HCT116 (cell line): ENCODE measurements at regions not wholly inside any gene's neighbourhood (a gene's known extent, or its start where the extent isn't known, plus 50 kb on each side); places are given as distances from the start of the nearest gene placed in this dataset.

Source experiments
- ATAC-seq: fragments of 200-7000 bp; cut with Tn5 transposase; 2 replicates; pipeline ENCODE4 v1.9.1; 2020; ENCODE audit warnings: mild to moderate bottlenecking, moderate library complexity
- BruUV-seq: library from RNA; stranded (reverse); fragments of 400-500 nt; replicated peaks from 2 replicates; lab custom pipeline; 2021; lab: Mats Ljungman, UMichigan
- CTCF ChIA-PET: fragments of 300-600 bp; sonication (Branson Sonifier 250); formaldehyde crosslinking; loops from one replicate; lab custom pipeline; 2021; ENCODE audit warnings: antibody characterized with exemption; lab: Charles Lee
- POLR2A ChIA-PET: fragments of 300-600, 350-600 bp; sonication (Branson Sonifier 250); formaldehyde crosslinking; loops from one replicate; lab custom pipeline; 2021; ENCODE audit warnings: antibody characterized with exemption; lab: Charles Lee
- RAD21 ChIA-PET, 2 experiments: fragments of 300-600 bp; sonication (Branson Sonifier 250); formaldehyde crosslinking; loops; one replicate each; lab custom pipeline; 2023; ENCODE audit warnings: low total read pairs in 2 of 2; ENCODE audit not compliant: uncharacterized antibody in 2 of 2, unreplicated experiment in 2 of 2, low non-redundant PET in 1 of 2; lab: Charles Lee
- DNase-seq: peaks from one replicate; pipeline ENCODE4 v3.0.0-alpha.2; 2010; ENCODE audit warnings: low read depth, low spot score
- H2AFZ ChIP-seq: fragments of 200-600 bp; shearing (Covaris generic), sonication (generic); 2 replicates; pipeline ENCODE4 v1.6.1; 2017; ENCODE audit warnings: low read depth, mixed run types, mixed read lengths, antibody characterized with exemption, low read length; ENCODE audit not compliant: poor library complexity, severe bottlenecking
- H3K27ac ChIP-seq: 2 replicates; pipeline ENCODE4 v1.5.1; 2012; ENCODE audit warnings: low read depth, low read length
- H3K27me3 ChIP-seq: fragments of 200-600 bp; sonication (generic); 2 replicates; pipeline ENCODE4 v1.6.1; 2016; ENCODE audit warnings: mixed run types, low read length, mixed read lengths; ENCODE audit not compliant: insufficient read depth
- H3K36me3 ChIP-seq, 2 experiments: fragments of 200-500 bp in 1 of 2; fragments of 200-600 bp in 1 of 2; sonication (Bioruptor generic) in 1 of 2; sonication (generic) in 1 of 2; 2 replicates each; pipeline versions ENCODE4 v1.5.1 to v1.6.1; 2014 to 2016; ENCODE audit warnings: low read length in 2 of 2, inconsistent platforms in 1 of 2, mixed read lengths in 1 of 2, mixed run types in 1 of 2; ENCODE audit not compliant: insufficient read depth in 2 of 2, control insufficient read depth in 1 of 2
- H3K4me1 ChIP-seq, 2 experiments: fragments of 200-600 bp in 1 of 2; sonication (generic) in 1 of 2; 2 replicates each; pipeline versions ENCODE4 v1.5.1 to v1.6.1; 2012 to 2017; ENCODE audit warnings: low read length in 2 of 2, inconsistent platforms in 1 of 2, mild to moderate bottlenecking in 1 of 2, mixed read lengths in 1 of 2, mixed run types in 1 of 2, moderate library complexity in 1 of 2; ENCODE audit not compliant: insufficient read depth in 2 of 2, control insufficient read depth in 1 of 2
- H3K4me2 ChIP-seq: fragments of 200-600 bp; sonication (generic); 2 replicates; pipeline ENCODE4 v1.6.1; 2017; ENCODE audit warnings: mixed run types, low read length, mixed read lengths
- H3K4me3 ChIP-seq, 2 experiments: fragments of 200-600 bp in 1 of 2; sonication (generic) in 1 of 2; replicated peaks in 1 of 2; 2 replicates each; pipeline ENCODE4 v1.5.1; 2011 to 2016; ENCODE audit warnings: low read length in 2 of 2, control low read depth in 1 of 2, low read depth in 1 of 2, mild to moderate bottlenecking in 1 of 2, mixed read lengths in 1 of 2, mixed run types in 1 of 2
- H3K79me2 ChIP-seq: fragments of 200-600 bp; sonication (generic); 2 replicates; pipeline ENCODE4 v1.6.1; 2017; ENCODE audit warnings: mild to moderate bottlenecking, mixed run types, low read length, moderate library complexity, mixed read lengths; ENCODE audit not compliant: insufficient read depth
- H3K9ac ChIP-seq: fragments of 200-600 bp; sonication (generic); 2 replicates; pipeline ENCODE4 v1.6.1; 2016; ENCODE audit warnings: low read length, mixed read lengths
- H3K9me2 ChIP-seq: fragments of 200-600 bp; sonication (generic), shearing (Covaris generic); 2 replicates; pipeline ENCODE4 v1.6.1; 2017; ENCODE audit warnings: mixed run types, mild to moderate bottlenecking, moderate library complexity; ENCODE audit not compliant: insufficient read depth
- H3K9me3 ChIP-seq, 2 experiments: fragments of 200-500 bp in 1 of 2; fragments of 200-600 bp in 1 of 2; sonication (Bioruptor generic) in 1 of 2; sonication (generic) in 1 of 2; 2 replicates each; pipeline ENCODE4 v1.6.1; 2014 to 2017; ENCODE audit warnings: low read length in 2 of 2, mixed read lengths in 2 of 2, inconsistent platforms in 1 of 2, low read depth in 1 of 2, mild to moderate bottlenecking in 1 of 2, mixed run types in 1 of 2, moderate library complexity in 1 of 2; ENCODE audit not compliant: control insufficient read depth in 1 of 2, insufficient read depth in 1 of 2
- H4K20me1 ChIP-seq: fragments of 200-600 bp; sonication (generic), shearing (Covaris generic); 2 replicates; pipeline ENCODE4 v1.6.1; 2017; ENCODE audit warnings: mixed run types, mild to moderate bottlenecking, moderate library complexity; ENCODE audit not compliant: insufficient read depth
- CBX3 ChIP-seq: IDR thresholded peaks from 2 replicates; pipeline ENCODE4 v1.6.1; 2012; ENCODE audit warnings: low read depth
- CEBPB ChIP-seq: IDR thresholded peaks from 2 replicates; pipeline ENCODE4 v1.6.1; 2012; ENCODE audit warnings: low read depth
- ELF1 ChIP-seq: IDR thresholded peaks from 2 replicates; pipeline ENCODE4 v1.6.1; 2012; ENCODE audit warnings: low read depth, borderline replicate concordance
- EZH2 ChIP-seq: fragments of 200-600 bp; sonication (generic); IDR thresholded peaks from 2 replicates; pipeline ENCODE4 v1.6.1; 2017; ENCODE audit warnings: antibody characterized with exemption, mixed run types
- EZH2phosphoT487 ChIP-seq: fragments of 200-600 bp; IDR thresholded peaks from 2 replicates; pipeline ENCODE4 v1.6.1; 2018; ENCODE audit warnings: antibody characterized with exemption, borderline replicate concordance
- MAX ChIP-seq: IDR thresholded peaks from 2 replicates; pipeline ENCODE4 v1.6.1; 2012
- POLR2A ChIP-seq: IDR thresholded peaks from 2 replicates; pipeline ENCODE4 v1.7.0; 2011; ENCODE audit warnings: borderline replicate concordance; ENCODE audit not compliant: insufficient read depth, insufficient read length; ENCODE audit errors: extremely low read depth
- POLR2AphosphoS5 ChIP-seq: IDR thresholded peaks from 2 replicates; pipeline ENCODE4 v1.6.1; 2011; ENCODE audit warnings: mild to moderate bottlenecking, low read depth, low read length, moderate library complexity
- REST ChIP-seq: IDR thresholded peaks from 2 replicates; pipeline ENCODE4 v1.6.1; 2012; ENCODE audit warnings: low read depth
- SIN3A ChIP-seq: IDR thresholded peaks from 2 replicates; pipeline ENCODE4 v1.6.1; 2012; ENCODE audit warnings: low read depth
- SP1 ChIP-seq: IDR thresholded peaks from 2 replicates; pipeline ENCODE4 v1.6.1; 2012; ENCODE audit warnings: low read depth
- TCF7L2 ChIP-seq: IDR thresholded peaks from 2 replicates; pipeline ENCODE4 v1.7.0; 2011; ENCODE audit warnings: borderline replicate concordance, inconsistent platforms; ENCODE audit not compliant: insufficient read depth, insufficient read length; ENCODE audit errors: extremely low read depth
- ZBTB33 ChIP-seq: IDR thresholded peaks from 2 replicates; pipeline ENCODE4 v1.6.1; 2011; ENCODE audit warnings: mild to moderate bottlenecking, low read length, moderate library complexity; ENCODE audit not compliant: insufficient replicate concordance; ENCODE audit errors: extremely low read depth
- ZFX ChIP-seq: fragments of 450-650 bp; IDR thresholded peaks from 2 replicates; pipeline ENCODE4 v1.6.1; 2017
- intact Hi-C: fragments of 100-400 bp; cut with micrococcal nuclease; formaldehyde crosslinking; loops from 2 replicates; pipeline ENCODE4 v1.10.0; 2022

- Histone ChIP-seq H3K79me2 (no peaks in the 10 kb centered on the region), H3K9me3 (peaks cover 6 to 15% of the 10 kb centered on the region in 2 experiments; a peak in 3 of 4 replicates), H3K4me3 (no peak overlapping the region)
- intact Hi-C loops: no loop called here
- ChIA-PET POLR2A (no interaction called here), CTCF (no interaction called here)
- TF ChIP-seq POLR2AphosphoS5: no peak
- TF ChIP-seq CBX3: no peak
- TF ChIP-seq POLR2A: no peak
- no peak for TF ChIP-seq EZH2phosphoT487
- TF ChIP-seq SIN3A: no peak
- TF ChIP-seq ELF1: no peak
- TF ChIP-seq EZH2: no peak
- no peak for TF ChIP-seq ZFX
- TF ChIP-seq SP1: no peak
- TF ChIP-seq TCF7L2: no peak
- TF ChIP-seq REST: no peak
- TF ChIP-seq CEBPB: no peak
- no peak for TF ChIP-seq MAX
- TF ChIP-seq ZBTB33: no peak
- TF ChIP-seq, all 23 proteins: peak for 0
- no peak for ATAC-seq
- Histone ChIP-seq H3K4me2 (no peak overlapping the region), H3K9me2 (no peaks in the 10 kb centered on the region), H3K9ac (no peak overlapping the region), H2AFZ (no peak overlapping the region), H4K20me1 (no peaks in the 10 kb centered on the region), H3K27ac (no peak overlapping the region), H3K4me1 (no peaks in the 10 kb centered on the region), H3K36me3 (no peaks in the 10 kb centered on the region), H3K27me3 (no peaks in the 10 kb centered on the region)
- RAD21 ChIA-PET: no interaction called here
- DNase-seq: no peak
- BruUV-seq: no TSS peak
Measured at GRCh38 chr11:127383026-127383425, 382.5 kb upstream of the KIRREL3 start.
